ENCODE measurements at regions not wholly inside any gene's neighbourhood (a gene's known extent, or its start where the extent isn't known, plus 50 kb on each side); places are given as distances from the start of the nearest gene placed in this dataset.
"Not testable (repeated sequence)": the region's sequence is repeated elsewhere in the genome, so short reads cannot be mapped to it uniquely, and the experiment has no call there.

DNA sequence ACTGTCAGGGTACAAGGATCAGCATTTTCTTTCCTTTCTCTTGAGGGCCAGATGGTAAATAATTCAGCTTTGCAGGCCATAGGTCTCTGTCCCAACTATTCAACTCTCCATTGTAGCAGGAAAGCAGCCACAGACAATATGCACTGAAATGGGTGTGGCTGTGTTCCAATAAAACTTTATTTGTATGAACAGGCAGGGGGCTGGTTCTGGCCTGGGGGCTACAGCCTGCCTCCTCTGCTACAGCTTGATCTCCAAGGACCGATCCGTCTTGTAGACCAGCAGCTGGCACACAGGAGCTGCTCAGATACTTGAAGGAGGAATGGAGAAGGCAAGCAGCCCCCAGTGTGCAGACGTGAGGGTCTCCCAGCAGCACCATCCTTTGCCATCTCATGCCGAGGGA, 127.1 kb downstream of the OTOP1 start:
- TF ChIP-seq FOXM1 (IDR thresholded peaks at IDR 0.05; ENCODE audit: low read depth); MXI1 (IDR thresholded peaks at IDR 0.05; ENCODE audit: low read depth, low read length); SMC3 (IDR thresholded peaks at IDR 0.05; ENCODE audit: low read depth, low read length); YY1 (IDR thresholded peaks at IDR 0.05; ENCODE audit: low read depth); POLR2AphosphoS5 (IDR thresholded peaks at IDR 0.05; ENCODE audit: low read depth, low read length); GATA2 (CRISPR knock-in tag; IDR thresholded peaks at IDR 0.05); TAF1 (IDR thresholded peaks at IDR 0.05; ENCODE audit: borderline replicate concordance, low read depth, low read length): not testable (repeated sequence)
- TF ChIP-seq, protein P1, sequence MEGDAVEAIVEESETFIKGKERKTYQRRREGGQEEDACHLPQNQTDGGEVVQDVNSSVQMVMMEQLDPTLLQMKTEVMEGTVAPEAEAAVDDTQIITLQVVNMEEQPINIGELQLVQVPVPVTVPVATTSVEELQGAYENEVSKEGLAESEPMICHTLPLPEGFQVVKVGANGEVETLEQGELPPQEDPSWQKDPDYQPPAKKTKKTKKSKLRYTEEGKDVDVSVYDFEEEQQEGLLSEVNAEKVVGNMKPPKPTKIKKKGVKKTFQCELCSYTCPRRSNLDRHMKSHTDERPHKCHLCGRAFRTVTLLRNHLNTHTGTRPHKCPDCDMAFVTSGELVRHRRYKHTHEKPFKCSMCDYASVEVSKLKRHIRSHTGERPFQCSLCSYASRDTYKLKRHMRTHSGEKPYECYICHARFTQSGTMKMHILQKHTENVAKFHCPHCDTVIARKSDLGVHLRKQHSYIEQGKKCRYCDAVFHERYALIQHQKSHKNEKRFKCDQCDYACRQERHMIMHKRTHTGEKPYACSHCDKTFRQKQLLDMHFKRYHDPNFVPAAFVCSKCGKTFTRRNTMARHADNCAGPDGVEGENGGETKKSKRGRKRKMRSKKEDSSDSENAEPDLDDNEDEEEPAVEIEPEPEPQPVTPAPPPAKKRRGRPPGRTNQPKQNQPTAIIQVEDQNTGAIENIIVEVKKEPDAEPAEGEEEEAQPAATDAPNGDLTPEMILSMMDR (IDR thresholded peaks at IDR 0.05), result not testable (repeated sequence)
